ENCODE measurements at regions not wholly inside any gene's neighbourhood (a gene's known extent, or its start where the extent isn't known, plus 50 kb on each side); places are given as distances from the start of the nearest gene placed in this dataset.

GRCh38 chr4:104890598-104891275 is 255.9 kb upstream of the TET2 start:
- H3K4me1 ChIP-seq (ENCODE audit: control insufficient read depth, extremely low read depth, insufficient read depth, low read length): no peaks in the 10 kb centered on the region
- dilution Hi-C loops (cut with MboI; ENCODE audit: extremely low pct_ligation_motif_present, low sequenced_read_pairs): no loop called here
- no peaks in the 10 kb centered on the region for H3K27me3 ChIP-seq (ENCODE audit: control insufficient read depth in 2 of 2, insufficient read depth in 2 of 2, low read length in 2 of 2)
- no peaks in the 10 kb centered on the region for H3K9me3 ChIP-seq (replicated peaks; ENCODE audit: control insufficient read depth, insufficient read depth, low read length)
- H3K36me3 ChIP-seq (ENCODE audit: control insufficient read depth in 2 of 2, extremely low read depth in 1 of 2, insufficient read depth in 2 of 2, low read length in 2 of 2): no peaks in the 10 kb centered on the region
- CTCF ChIA-PET: no interaction called here
- DNase-seq (ENCODE audit: low read depth, low spot score): no peak
- no peak for FAIRE-seq
- no peak overlapping the region for H3K9ac ChIP-seq (replicated peaks; ENCODE audit: extremely low read depth, insufficient read depth, low read length)
- no peaks in the 10 kb centered on the region for H3K9me1 ChIP-seq (replicated peaks; ENCODE audit: control insufficient read depth, extremely low read depth, insufficient read depth, low read length)
- H3K79me2 ChIP-seq (ENCODE audit: control insufficient read depth, insufficient read depth, low read length): no peaks in the 10 kb centered on the region
- no TSS peak for BruUV-seq (replicated peaks)
- TF ChIP-seq FOS (IDR thresholded peaks at IDR 0.05; ENCODE audit: borderline replicate concordance, insufficient read depth, low read length): no peak
- no peak for TF ChIP-seq POLR2AphosphoS5 (IDR thresholded peaks at IDR 0.05; ENCODE audit: insufficient read depth, low read depth, low read length)
- no peak for TF ChIP-seq MYC (IDR thresholded peaks at IDR 0.05; ENCODE audit: low read depth, low read length)
- TF ChIP-seq CTCF (IDR thresholded peaks at IDR 0.05; ENCODE audit: extremely low read depth in 1 of 2, insufficient read depth in 1 of 2, low read depth in 1 of 2, low read length in 2 of 2): no peak
- TF ChIP-seq EZH2 (IDR thresholded peaks at IDR 0.05; ENCODE audit: borderline replicate concordance, low read depth, low read length, severe bottlenecking): no peak
- no peak for TF ChIP-seq JUN (IDR thresholded peaks at IDR 0.05; ENCODE audit: borderline replicate concordance, insufficient read depth, insufficient read length, low read depth)
- TF ChIP-seq GATA2 (IDR thresholded peaks at IDR 0.05; ENCODE audit: insufficient read depth, insufficient read length, low read depth, low read length): no peak
- no peak for TF ChIP-seq MAX (IDR thresholded peaks at IDR 0.05; ENCODE audit: insufficient read depth, insufficient read length)
- no peak for TF ChIP-seq POLR2A (IDR thresholded peaks at IDR 0.05; ENCODE audit: low read depth, low read length)
- H4K20me1 ChIP-seq (replicated peaks; ENCODE audit: control insufficient read depth, extremely low read depth, insufficient read depth, low read length): no peaks in the 10 kb centered on the region
- intact Hi-C loops (cut with micrococcal nuclease): no loop called here
- H3K27ac ChIP-seq (ENCODE audit: insufficient read depth, low read depth, low read length): no peak overlapping the region
- POLR2A ChIA-PET: no interaction called here
- H3K4me2 ChIP-seq (ENCODE audit: insufficient read depth, low read length): no peak overlapping the region
- no peak overlapping the region for H3K4me3 ChIP-seq (replicated peaks in 1 of 3; ENCODE audit: insufficient read depth in 1 of 3, low read depth in 1 of 3, low read length in 3 of 3)
- no peak overlapping the region for H2AFZ ChIP-seq (ENCODE audit: low read depth, low read length)

All from endothelial cell of umbilical vein (primary cell).